Type B pancreatic cell (in vitro differentiated cells): ENCODE measurements at regions not wholly inside any gene's neighbourhood (a gene's known extent, or its start where the extent isn't known, plus 50 kb on each side); places are given as distances from the start of the nearest gene placed in this dataset.

Experiments used
- DNase-seq: peaks from one replicate; pipeline ENCODE4 v3.0.0; 2021; ENCODE audit warnings: mixed read lengths; ENCODE audit not compliant: unreplicated experiment; ENCODE audit errors: extremely low spot score
- H3K27ac Mint-ChIP-seq: 2 replicates; pipeline ENCODE4 v1.8.0; 2021; ENCODE audit warnings: mild to moderate bottlenecking, mixed read lengths
- H3K27me3 Mint-ChIP-seq: 2 replicates; pipeline ENCODE4 v1.8.0; 2021; ENCODE audit warnings: mixed read lengths
- H3K36me3 Mint-ChIP-seq: 2 replicates; pipeline ENCODE4 v1.8.0; 2021; ENCODE audit warnings: mixed read lengths
- H3K4me1 Mint-ChIP-seq: one replicate; pipeline ENCODE4 v1.8.0; 2021; ENCODE audit warnings: mixed read lengths; ENCODE audit not compliant: unreplicated experiment
- H3K4me3 Mint-ChIP-seq: 2 replicates; pipeline ENCODE4 v1.8.0; 2021; ENCODE audit warnings: mild to moderate bottlenecking, mixed read lengths
- H3K9me3 Mint-ChIP-seq: 2 replicates; pipeline ENCODE4 v1.8.0; 2021; ENCODE audit warnings: mixed read lengths
- CTCF ChIP-seq: fragments of 200-600 bp; sonication (generic); conservative IDR thresholded peaks from 2 replicates; pipeline ENCODE4 v1.5.0; 2021; ENCODE audit warnings: antibody characterized with exemption, mild to moderate bottlenecking

DNA sequence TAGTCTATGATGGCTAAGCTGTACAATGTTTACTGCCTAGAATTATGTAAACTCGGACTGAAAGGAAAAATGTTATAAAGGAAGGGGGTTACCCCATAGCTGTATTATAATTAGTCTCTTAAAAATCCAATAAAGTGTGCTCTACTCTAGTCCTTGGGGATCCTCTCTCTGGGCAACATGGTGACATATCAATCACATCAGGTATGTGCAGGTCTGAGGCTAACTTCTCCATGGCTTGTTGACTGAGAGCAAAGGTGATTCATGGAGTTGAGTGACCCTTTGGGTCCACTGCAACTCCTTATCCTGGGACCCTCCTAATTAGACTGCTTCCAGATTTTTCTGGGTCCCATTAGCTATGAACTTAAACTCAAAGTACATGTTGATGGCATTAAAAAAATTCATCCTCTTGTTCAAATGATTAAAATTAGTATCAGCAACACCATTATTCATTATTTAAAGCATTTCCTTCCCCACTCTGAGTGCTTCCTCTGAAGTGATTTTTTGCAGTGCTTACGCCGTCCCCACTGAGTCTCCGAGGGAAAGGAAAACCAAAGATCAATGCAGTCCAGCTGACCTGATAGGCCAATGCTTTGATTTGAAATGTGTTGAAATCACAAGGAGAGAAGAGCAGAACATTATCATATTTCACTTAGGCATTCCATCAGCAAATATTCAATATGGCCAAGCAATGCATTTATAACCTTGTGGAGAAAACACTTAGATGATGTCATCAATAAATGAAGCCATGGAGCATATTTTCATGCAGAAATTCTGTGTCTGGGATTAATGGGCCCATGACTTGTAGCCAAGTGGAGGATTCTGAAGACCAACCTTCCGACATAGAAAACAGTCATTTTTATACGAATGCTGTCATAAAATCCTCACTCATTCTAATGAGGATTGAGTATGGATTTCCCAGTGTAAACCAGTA lies 161.7 kb upstream of the CRBN start:
- no peaks in the 10 kb centered on the region for H3K9me3 Mint-ChIP-seq

DNA sequence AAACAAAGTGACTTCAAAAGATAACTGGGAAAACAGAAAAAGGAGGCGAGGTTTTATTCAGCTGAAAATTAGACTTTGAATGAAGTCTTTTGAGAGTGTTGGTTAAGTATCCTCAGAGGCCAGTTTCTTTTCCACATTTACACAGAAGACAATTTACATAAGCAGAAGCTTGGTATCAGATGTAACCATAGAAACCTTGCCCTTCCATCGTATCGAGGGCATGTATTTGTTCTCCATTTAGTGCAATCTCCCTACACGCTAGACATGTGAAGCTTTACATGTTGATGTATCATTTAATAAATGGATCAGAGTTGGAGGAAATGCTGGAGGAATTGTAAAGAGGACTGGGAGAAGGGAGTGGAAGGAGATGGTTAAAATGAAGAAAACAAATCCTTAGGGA lies 161.0 kb upstream of the CRBN start:
- H3K4me1 Mint-ChIP-seq: peaks cover 16% of the 10 kb centered on the region
- no peak for DNase-seq
- peaks cover 5% of the 10 kb centered on the region for H3K27me3 Mint-ChIP-seq
- no peak overlapping the region for H3K27ac Mint-ChIP-seq
- H3K36me3 Mint-ChIP-seq: no peaks in the 10 kb centered on the region
- no peak overlapping the region for H3K4me3 Mint-ChIP-seq
- H3K9me3 Mint-ChIP-seq: no peaks in the 10 kb centered on the region
- TF ChIP-seq CTCF: no peak

More for the DNA sequence above, 161.7 kb upstream of the CRBN start:
- DNase-seq: no peak
- no peak for TF ChIP-seq CTCF
- H3K27ac Mint-ChIP-seq: no peak overlapping the region
- no peak overlapping the region for H3K4me3 Mint-ChIP-seq
- no peaks in the 10 kb centered on the region for H3K36me3 Mint-ChIP-seq
- H3K27me3 Mint-ChIP-seq: peaks cover 5% of the 10 kb centered on the region
- peaks cover 15% of the 10 kb centered on the region for H3K4me1 Mint-ChIP-seq

- peaks cover 16% of the 10 kb centered on the region for H3K4me1 Mint-ChIP-seq
- peaks cover 13% of the 10 kb centered on the region for H3K9me3 Mint-ChIP-seq
- peaks cover 2% of the 10 kb centered on the region for H3K27me3 Mint-ChIP-seq
- no peak for TF ChIP-seq CTCF
- DNase-seq: no peak
- H3K27ac Mint-ChIP-seq: no peak overlapping the region
- no peak overlapping the region for H3K4me3 Mint-ChIP-seq
- H3K36me3 Mint-ChIP-seq: no peaks in the 10 kb centered on the region
Measured at GRCh38 chr3:3335903-3336302, 156.4 kb upstream of the CRBN start.

DNA sequence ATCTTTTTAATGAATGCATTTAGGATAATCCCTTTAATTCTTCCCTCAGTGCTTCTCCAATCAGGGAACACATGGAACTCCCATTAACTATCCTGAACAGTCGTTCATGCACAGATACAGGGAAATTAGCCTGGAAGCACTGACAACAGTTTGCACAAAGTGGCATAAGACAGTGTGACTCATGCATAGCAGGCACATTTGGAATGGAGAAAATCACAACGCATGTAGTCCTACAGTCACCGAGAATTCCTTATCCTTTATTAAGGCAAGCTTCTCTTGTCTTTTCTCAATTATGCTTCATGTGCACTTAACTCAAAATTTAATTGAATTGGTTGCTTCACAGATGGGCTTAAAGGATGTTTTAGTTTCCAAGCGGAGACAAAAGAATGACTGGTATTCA lies 155.0 kb upstream of the CRBN start:
- H3K27ac Mint-ChIP-seq: no peak overlapping the region
- H3K9me3 Mint-ChIP-seq: peaks cover 13% of the 10 kb centered on the region
- DNase-seq: no peak
- peaks cover 10% of the 10 kb centered on the region for H3K4me1 Mint-ChIP-seq
- peaks cover 2% of the 10 kb centered on the region for H3K27me3 Mint-ChIP-seq
- no peak for TF ChIP-seq CTCF
- no peak overlapping the region for H3K4me3 Mint-ChIP-seq
- H3K36me3 Mint-ChIP-seq: no peaks in the 10 kb centered on the region

- no peak overlapping the region for H3K4me3 Mint-ChIP-seq
- DNase-seq: no peak
- no peaks in the 10 kb centered on the region for H3K36me3 Mint-ChIP-seq
- H3K9me3 Mint-ChIP-seq: peaks cover 13% of the 10 kb centered on the region
- H3K27ac Mint-ChIP-seq: no peak overlapping the region
- H3K4me1 Mint-ChIP-seq: peaks cover 10% of the 10 kb centered on the region
- TF ChIP-seq CTCF: no peak
- H3K27me3 Mint-ChIP-seq: peaks cover 2% of the 10 kb centered on the region
Measured at GRCh38 chr3:3333571-3333970, 154.1 kb upstream of the CRBN start.
